AG04450 (cell line): ENCODE measurements at regions not wholly inside any gene's neighbourhood (a gene's known extent, or its start where the extent isn't known, plus 50 kb on each side); places are given as distances from the start of the nearest gene placed in this dataset.
A peak's percentile ranks its signal among the peaks of the same experiment; 100 is the strongest.

Experiments
- CTCF ChIA-PET: fragments of 300-600, 350-600 bp; formaldehyde crosslinking; extraction: SDS; loops from one replicate; lab custom pipeline; 2022; ENCODE audit warnings: antibody characterized with exemption, inconsistent platforms; lab: Charles Lee
- POLR2A ChIA-PET: fragments of 350-600 bp; formaldehyde crosslinking; extraction: SDS; loops from one replicate; lab custom pipeline; 2021; ENCODE audit warnings: antibody characterized with exemption, inconsistent platforms; lab: Yijun Ruan, JAX
- DNase-seq: peaks from one replicate; pipeline ENCODE4 v3.0.0-alpha.2; 2011; ENCODE audit warnings: low read depth, low spot score
- H3K27ac ChIP-seq: one replicate; pipeline ENCODE4 v1.5.1; 2012; ENCODE audit warnings: low read depth, low read length, control low read depth
- H3K27me3 ChIP-seq: one replicate; pipeline ENCODE4 v1.6.0; 2012; ENCODE audit warnings: low read length; ENCODE audit not compliant: control insufficient read depth, insufficient read depth
- H3K4me3 ChIP-seq: 2 replicates; pipeline ENCODE4 v1.5.1; 2011; ENCODE audit warnings: mild to moderate bottlenecking, low read depth, low read length, control low read depth
- H3K9me3 ChIP-seq: 2 replicates; pipeline ENCODE4 v1.5.1; 2012; ENCODE audit warnings: low read length; ENCODE audit not compliant: control insufficient read depth, insufficient read depth
- TF ChIP-seq, protein P1 (sequence below): IDR thresholded peaks from 2 replicates; pipeline ENCODE4 v1.5.1; 2011; ENCODE audit warnings: low read depth, low read length, control low read depth, inconsistent platforms

DNA sequence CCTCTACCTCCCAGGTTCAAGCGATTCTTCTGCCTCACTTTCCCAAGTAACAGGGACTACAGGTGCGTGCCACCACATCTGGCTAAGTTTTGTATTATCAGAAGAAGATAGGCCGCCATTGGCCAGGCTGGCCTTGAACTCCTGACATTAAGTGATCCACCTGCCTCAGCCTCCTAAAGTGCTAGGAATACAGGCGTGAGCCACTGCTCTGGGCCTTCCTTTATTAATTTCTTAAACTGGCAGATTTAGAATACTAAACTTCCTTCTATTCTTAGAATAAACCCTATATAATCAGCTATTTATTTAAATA lies 86.6 kb downstream of the HFE start:
- Histone ChIP-seq H3K27me3 (no peaks in the 10 kb centered on the region), H3K4me3 (no peak overlapping the region), H3K27ac (no peak overlapping the region), H3K9me3 (no peaks in the 10 kb centered on the region)
- DNase-seq = no peak
- CTCF ChIA-PET = interaction anchor here (0.9 to 2.0 kb wide), 4 partner anchors 10 to 422 kb away, joined by 3 to 16 read pairs (median 3); a partner anchor contains a TSS
- POLR2A ChIA-PET = interaction anchor here (1.5 to 2.3 kb wide), 5 partner anchors 14 to 49 kb away, joined by 4 to 16 read pairs (median 11); a partner anchor contains a TSS
- TF ChIP-seq, protein P1, sequence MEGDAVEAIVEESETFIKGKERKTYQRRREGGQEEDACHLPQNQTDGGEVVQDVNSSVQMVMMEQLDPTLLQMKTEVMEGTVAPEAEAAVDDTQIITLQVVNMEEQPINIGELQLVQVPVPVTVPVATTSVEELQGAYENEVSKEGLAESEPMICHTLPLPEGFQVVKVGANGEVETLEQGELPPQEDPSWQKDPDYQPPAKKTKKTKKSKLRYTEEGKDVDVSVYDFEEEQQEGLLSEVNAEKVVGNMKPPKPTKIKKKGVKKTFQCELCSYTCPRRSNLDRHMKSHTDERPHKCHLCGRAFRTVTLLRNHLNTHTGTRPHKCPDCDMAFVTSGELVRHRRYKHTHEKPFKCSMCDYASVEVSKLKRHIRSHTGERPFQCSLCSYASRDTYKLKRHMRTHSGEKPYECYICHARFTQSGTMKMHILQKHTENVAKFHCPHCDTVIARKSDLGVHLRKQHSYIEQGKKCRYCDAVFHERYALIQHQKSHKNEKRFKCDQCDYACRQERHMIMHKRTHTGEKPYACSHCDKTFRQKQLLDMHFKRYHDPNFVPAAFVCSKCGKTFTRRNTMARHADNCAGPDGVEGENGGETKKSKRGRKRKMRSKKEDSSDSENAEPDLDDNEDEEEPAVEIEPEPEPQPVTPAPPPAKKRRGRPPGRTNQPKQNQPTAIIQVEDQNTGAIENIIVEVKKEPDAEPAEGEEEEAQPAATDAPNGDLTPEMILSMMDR = no peak

DNA sequence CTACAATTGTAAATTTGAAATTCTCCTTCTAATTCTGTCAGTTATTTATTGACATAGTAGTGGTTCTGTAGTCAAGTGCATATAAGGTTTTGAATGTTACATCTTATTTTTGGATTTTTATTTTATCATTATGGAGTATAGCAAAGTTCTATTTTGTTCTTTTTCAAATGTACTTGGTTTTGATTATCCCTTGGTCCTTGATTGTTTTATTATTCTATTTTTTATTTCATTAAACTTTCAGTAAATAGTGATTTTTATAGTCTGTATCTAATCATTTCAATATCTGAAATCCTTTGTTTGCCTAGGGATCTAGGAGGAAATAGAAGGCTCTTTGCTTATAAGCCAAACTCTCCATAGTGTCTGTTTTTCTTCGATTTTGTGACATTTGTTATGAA lies 87.8 kb downstream of the HFE start:
- H3K27me3 ChIP-seq = no peaks in the 10 kb centered on the region
- ChIA-PET POLR2A (interaction anchor here (0.5 to 1.0 kb wide), 2 partner anchors 9 to 20 kb away, joined by 7 to 8 read pairs; no protein-coding TSS in a partner anchor), CTCF (interaction anchor here (0.7 to 1.4 kb wide), 6 partner anchors 12 to 896 kb away, joined by 3 to 7 read pairs (median 6); a partner anchor contains a TSS)
- no peak overlapping the region for H3K27ac ChIP-seq
- no peak for DNase-seq
- H3K4me3 ChIP-seq = no peak overlapping the region
- TF ChIP-seq, protein P1 = no peak
- H3K9me3 ChIP-seq = no peaks in the 10 kb centered on the region

DNA sequence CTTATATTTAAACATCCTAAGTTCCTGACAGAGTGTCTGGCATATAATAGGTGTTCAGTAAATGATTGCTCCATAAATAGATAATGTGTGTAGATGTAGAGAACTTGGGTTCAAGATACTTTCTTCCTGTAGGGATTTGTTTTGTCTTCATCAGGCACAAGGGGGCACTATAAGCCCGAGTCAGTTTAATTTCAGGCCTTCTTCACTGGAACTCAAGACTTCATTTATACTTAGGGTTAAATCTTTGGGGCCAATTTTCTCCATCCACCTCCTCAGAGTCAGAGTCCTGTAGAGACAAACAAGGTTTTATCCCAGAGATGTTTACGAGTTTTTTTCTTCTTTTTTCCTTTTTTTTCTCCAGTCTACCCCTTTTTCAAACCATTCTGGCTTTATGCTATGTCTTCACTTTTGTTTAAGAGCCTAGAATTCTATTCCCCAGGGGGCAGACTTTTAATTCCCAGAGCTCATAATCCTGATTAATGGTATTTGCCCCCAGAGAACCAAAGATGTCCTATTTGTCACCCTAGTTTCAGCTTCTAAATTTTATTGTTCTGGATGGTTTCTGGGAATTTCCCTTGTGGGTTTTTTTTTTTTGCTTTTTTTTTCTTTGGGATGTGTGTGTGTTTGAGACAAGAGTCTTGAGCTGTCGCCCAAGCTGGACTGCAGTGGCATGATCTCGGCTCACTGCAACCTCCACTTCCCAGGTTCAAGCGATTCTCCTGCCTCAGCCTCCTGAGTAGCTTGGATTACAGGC lies 88.4 kb downstream of the HFE start:
- ChIA-PET CTCF (interaction anchor here (0.6 to 1.4 kb wide), 13 partner anchors 9 to 897 kb away, joined by 3 to 7 read pairs (median 4); a partner anchor contains a TSS), POLR2A (interaction anchor here (0.5 to 1.0 kb wide), 2 partner anchors 8 to 20 kb away, joined by 7 to 8 read pairs; no protein-coding TSS in a partner anchor)
- no peak for DNase-seq
- TF ChIP-seq, protein P1 = peak; percentile 71
- H3K27ac ChIP-seq = no peak overlapping the region
- H3K9me3 ChIP-seq = no peaks in the 10 kb centered on the region
- H3K27me3 ChIP-seq = no peaks in the 10 kb centered on the region
- H3K4me3 ChIP-seq = no peak overlapping the region

DNA sequence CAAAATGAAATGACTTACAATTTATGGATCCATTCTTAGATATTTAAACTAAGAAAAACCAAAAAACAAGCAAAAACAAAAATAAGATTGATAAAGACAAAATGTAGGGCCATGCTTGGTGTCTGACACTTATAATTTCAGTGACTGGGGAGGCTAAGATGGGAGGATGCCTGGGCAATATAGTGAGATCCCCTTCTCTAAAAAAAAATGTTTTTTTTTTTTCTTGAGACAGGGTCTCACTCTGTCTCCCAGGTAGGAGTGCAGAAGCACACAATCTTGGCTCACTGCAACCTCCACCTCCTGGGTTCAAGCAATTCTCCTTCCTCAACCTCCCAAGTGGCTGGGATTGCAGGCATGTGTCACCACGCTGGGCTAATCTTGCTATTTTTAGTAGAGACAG lies 92.4 kb downstream of the HFE start:
- no peak for DNase-seq
- TF ChIP-seq, protein P1 = no peak
- CTCF ChIA-PET = no interaction called here
- H3K27me3 ChIP-seq = no peaks in the 10 kb centered on the region
- no peaks in the 10 kb centered on the region for H3K9me3 ChIP-seq
- no peak overlapping the region for H3K27ac ChIP-seq
- no peak overlapping the region for H3K4me3 ChIP-seq
- POLR2A ChIA-PET = interaction anchor here (1.2 kb wide), 1 partner anchor 56 kb away, joined by 3 read pairs; a partner anchor contains a TSS

DNA sequence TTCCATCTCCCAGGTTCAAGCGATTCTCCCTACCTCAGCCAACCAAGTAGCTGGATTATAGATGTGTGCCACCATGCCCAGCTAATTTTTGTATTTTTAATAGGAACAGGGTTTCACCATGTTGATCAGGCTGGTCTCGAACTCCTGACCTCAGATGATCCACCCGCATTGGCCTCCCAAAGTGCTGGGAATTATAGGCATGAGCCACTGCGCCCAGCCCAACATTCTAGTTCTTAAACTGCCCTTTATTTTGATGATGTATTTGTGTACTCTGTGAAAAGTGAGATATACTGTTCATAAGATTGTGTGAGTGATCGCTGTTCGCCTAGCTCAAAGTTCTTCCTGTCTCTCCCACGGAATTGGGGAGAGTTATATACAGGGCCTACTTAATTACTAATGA lies 93.1 kb downstream of the HFE start:
- TF ChIP-seq, protein P1 = no peak
- H3K27me3 ChIP-seq = no peaks in the 10 kb centered on the region
- ChIA-PET CTCF (no interaction called here), POLR2A (interaction anchor here (0.6 kb wide), 2 partner anchors 35 to 36 kb away, joined by 3 to 6 read pairs; a partner anchor contains a TSS)
- H3K4me3 ChIP-seq = no peak overlapping the region
- DNase-seq = no peak
- no peaks in the 10 kb centered on the region for H3K9me3 ChIP-seq
- H3K27ac ChIP-seq = no peak overlapping the region
